ENCODE measurements at regions not wholly inside any gene's neighbourhood (a gene's known extent, or its start where the extent isn't known, plus 50 kb on each side); places are given as distances from the start of the nearest gene placed in this dataset. TPM values are rescaled to one million over a fixed set of nuclear protein-coding genes. Genes with fewer than 3 reads are reported as not detected.

DNA sequence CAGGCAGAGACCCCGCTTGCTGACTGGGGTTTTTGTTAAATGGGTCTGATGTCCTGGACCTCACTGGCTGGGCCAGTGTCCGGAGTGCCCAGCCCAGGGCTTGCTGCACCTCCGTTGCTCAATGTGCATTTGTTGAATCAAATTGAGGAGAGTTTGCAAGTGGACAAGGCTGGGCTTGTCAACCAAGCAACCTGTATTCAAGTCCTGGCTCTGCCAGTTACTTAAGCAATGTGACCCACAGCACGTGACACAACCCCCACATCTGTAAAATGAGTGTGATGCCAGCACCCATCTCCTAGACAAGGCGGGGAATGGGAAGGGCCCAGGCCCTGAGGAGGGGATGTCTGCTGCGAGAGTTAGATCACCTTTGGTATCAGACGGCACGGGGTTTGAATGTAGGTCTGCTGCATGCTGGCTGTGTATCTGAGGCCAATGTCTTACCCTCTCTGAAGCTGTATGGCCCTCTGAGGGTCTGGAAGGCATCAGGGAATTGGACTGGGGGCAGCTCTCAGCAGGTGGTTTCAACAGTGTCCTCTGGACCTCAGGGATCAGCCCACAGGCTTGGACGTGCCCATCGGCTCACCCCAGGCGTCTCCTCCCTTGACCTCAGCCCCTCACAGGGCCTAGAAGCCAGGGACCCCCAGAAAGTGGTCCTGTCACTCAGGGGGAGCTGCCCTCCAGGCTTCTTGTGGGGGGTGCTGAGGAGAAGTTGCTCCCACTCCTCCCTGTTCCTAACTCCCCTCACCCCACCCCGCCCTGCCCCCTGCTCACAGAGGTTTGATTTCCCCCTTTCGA lies 51.0 kb upstream of the RUNX3 start:
- TF ChIP-seq, protein P1, sequence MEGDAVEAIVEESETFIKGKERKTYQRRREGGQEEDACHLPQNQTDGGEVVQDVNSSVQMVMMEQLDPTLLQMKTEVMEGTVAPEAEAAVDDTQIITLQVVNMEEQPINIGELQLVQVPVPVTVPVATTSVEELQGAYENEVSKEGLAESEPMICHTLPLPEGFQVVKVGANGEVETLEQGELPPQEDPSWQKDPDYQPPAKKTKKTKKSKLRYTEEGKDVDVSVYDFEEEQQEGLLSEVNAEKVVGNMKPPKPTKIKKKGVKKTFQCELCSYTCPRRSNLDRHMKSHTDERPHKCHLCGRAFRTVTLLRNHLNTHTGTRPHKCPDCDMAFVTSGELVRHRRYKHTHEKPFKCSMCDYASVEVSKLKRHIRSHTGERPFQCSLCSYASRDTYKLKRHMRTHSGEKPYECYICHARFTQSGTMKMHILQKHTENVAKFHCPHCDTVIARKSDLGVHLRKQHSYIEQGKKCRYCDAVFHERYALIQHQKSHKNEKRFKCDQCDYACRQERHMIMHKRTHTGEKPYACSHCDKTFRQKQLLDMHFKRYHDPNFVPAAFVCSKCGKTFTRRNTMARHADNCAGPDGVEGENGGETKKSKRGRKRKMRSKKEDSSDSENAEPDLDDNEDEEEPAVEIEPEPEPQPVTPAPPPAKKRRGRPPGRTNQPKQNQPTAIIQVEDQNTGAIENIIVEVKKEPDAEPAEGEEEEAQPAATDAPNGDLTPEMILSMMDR (IDR thresholded peaks at IDR 0.05): no peak
- H3K4me3 ChIP-seq: no peak overlapping the region
- DNase-seq: peak in 1 of 3 donors; percentile 10
- no peaks in the 10 kb centered on the region for H3K4me1 ChIP-seq (ENCODE audit: low read depth)
- intact Hi-C loops (cut with DNase I, micrococcal nuclease): no loop called here
- H3K9me3 ChIP-seq: peaks cover 6% of the 10 kb centered on the region
- no peaks in the 10 kb centered on the region for H3K36me3 ChIP-seq (ENCODE audit: low read depth)
- no peak for ATAC-seq

Small RNA genes lying in the stretch of these regions (microRNA-seq; reads per million reads assigned to microRNA genes)
- not detected for gene MIR4425

Data from mucosa of descending colon (tissue), 3 donors.